Kidney (tissue), 13 donors: ENCODE measurements at regions not wholly inside any gene's neighbourhood (a gene's known extent, or its start where the extent isn't known, plus 50 kb on each side); places are given as distances from the start of the nearest gene placed in this dataset.

Source experiments
- DNase-seq, 5 donors: peaks; one replicate each; pipeline ENCODE4 v3.0.0-alpha.2; 2013 to 2020
- FAIRE-seq: peaks from 2 replicates; lab custom pipeline; 2012; peaks lifted over from hg19 to GRCh38; lab: Jason Lieb, UNC
- H3K27ac ChIP-seq, 2 donors: one replicate each; pipeline ENCODE4 v1.7.0; 2013; ENCODE audit warnings: low read depth in 2 of 2, low read length in 2 of 2, inconsistent platforms in 1 of 2
- H3K27me3 ChIP-seq: one replicate; pipeline ENCODE4 v1.7.1; 2013; ENCODE audit warnings: low read length, inconsistent platforms; ENCODE audit not compliant: control insufficient read depth, insufficient read depth
- H3K36me3 ChIP-seq, 3 donors: one replicate each; pipeline versions ENCODE4 v1.7.0 to v1.7.1; 2013; ENCODE audit warnings: low read length in 3 of 3, control low read depth in 1 of 3, inconsistent platforms in 1 of 3; ENCODE audit not compliant: insufficient read depth in 3 of 3, control insufficient read depth in 2 of 3
- H3K4me1 ChIP-seq, 3 donors: one replicate each; pipeline versions ENCODE4 v1.7.0 to v1.7.1; 2013; ENCODE audit warnings: low read length in 3 of 3, inconsistent platforms in 1 of 3, low read depth in 1 of 3; ENCODE audit not compliant: control insufficient read depth in 2 of 3, insufficient read depth in 2 of 3
- H3K4me3 ChIP-seq, 3 donors: one replicate each; pipeline versions ENCODE4 v1.7.0 to v1.8.1; 2013; ENCODE audit warnings: low read length in 3 of 3, control low read depth in 1 of 3, inconsistent platforms in 1 of 3
- H3K9ac ChIP-seq, 3 donors: one replicate each; pipeline versions ENCODE4 v1.7.0 to v1.7.1; 2013; ENCODE audit warnings: low read length in 3 of 3, control low read depth in 1 of 3, inconsistent platforms in 1 of 3
- H3K9me3 ChIP-seq, 3 donors: one replicate each; pipeline versions ENCODE4 v1.7.0 to v1.7.1; 2013; ENCODE audit warnings: low read length in 3 of 3, control low read depth in 1 of 3, inconsistent platforms in 1 of 3; ENCODE audit not compliant: control insufficient read depth in 2 of 3, insufficient read depth in 1 of 3
- CTCF ChIP-seq: IDR thresholded peaks from 3 replicates; pipeline ENCODE4 v1.5.1; 2012; ENCODE audit warnings: mild to moderate bottlenecking, moderate library complexity, borderline replicate concordance; ENCODE audit not compliant: insufficient read depth; ENCODE audit errors: extremely low read depth
- intact Hi-C: fragments of 100-400 bp; cut with DNase I; formaldehyde crosslinking; loops from one replicate; pipeline ENCODE4 v1.11.1; 2022
- donor health status: control.
- donor health status: control.
- donor health status: control.
- donor health status: control.
- donor health status: control.
- donor health status: DM: yes; HTN: yes; CAD: no.
- donor health status: Normal renal cell carcinoma (clear cell type).

- Histone ChIP-seq H3K9me3 (no peaks in the 10 kb centered on the region), H3K27ac (no peak overlapping the region), H3K4me1 (no peaks in the 10 kb centered on the region), H3K27me3 (no peaks in the 10 kb centered on the region), H3K9ac (no peak overlapping the region), H3K4me3 (no peak overlapping the region), H3K36me3 (no peaks in the 10 kb centered on the region)
- TF ChIP-seq CTCF: no peak
- FAIRE-seq (no peak), DNase-seq (no peak)
- intact Hi-C loops: no loop called here
Measured at GRCh38 chr3:154979331-154979730, 100.8 kb upstream of the MME start.

- Histone ChIP-seq H3K27ac (no peak overlapping the region), H3K9me3 (no peaks in the 10 kb centered on the region), H3K4me3 (no peak overlapping the region), H3K9ac (no peak overlapping the region), H3K36me3 (no peaks in the 10 kb centered on the region), H3K27me3 (no peaks in the 10 kb centered on the region), H3K4me1 (no peaks in the 10 kb centered on the region)
- intact Hi-C loops: no loop called here
- DNase-seq: no peak
- no peak for TF ChIP-seq CTCF
- FAIRE-seq: no peak
Measured at GRCh38 chr3:154977666-154978065, 102.5 kb upstream of the MME start.

- FAIRE-seq: peak; percentile 41
Measured at GRCh38 chr3:154976072-154976983, 103.8 kb upstream of the MME start.

More at GRCh38 chr3:154976072-154976983, 103.8 kb upstream of the MME start:
- no peak overlapping the region for H3K27ac ChIP-seq
- no peaks in the 10 kb centered on the region for H3K27me3 ChIP-seq
- intact Hi-C loops: no loop called here
- H3K36me3 ChIP-seq: no peaks in the 10 kb centered on the region
- no peak overlapping the region for H3K4me3 ChIP-seq
- H3K4me1 ChIP-seq: no peaks in the 10 kb centered on the region
- no peak for TF ChIP-seq CTCF
- no peaks in the 10 kb centered on the region for H3K9me3 ChIP-seq
- H3K9ac ChIP-seq: no peak overlapping the region
- DNase-seq: no peak
